Endothelial cell (in vitro differentiated cells): ENCODE measurements at regions not wholly inside any gene's neighbourhood (a gene's known extent, or its start where the extent isn't known, plus 50 kb on each side); places are given as distances from the start of the nearest gene placed in this dataset.

Source experiments
- DNase-seq: peaks from one replicate; pipeline ENCODE4 v3.0.0; 2021; ENCODE audit warnings: low spot score
- H3K27ac Mint-ChIP-seq: one replicate; pipeline ENCODE4 v1.8.0; 2021; ENCODE audit warnings: mixed read lengths, inconsistent platforms; ENCODE audit not compliant: unreplicated experiment
- H3K27me3 Mint-ChIP-seq: one replicate; pipeline ENCODE4 v1.8.0; 2021; ENCODE audit warnings: mild to moderate bottlenecking, moderate library complexity, mixed read lengths, inconsistent platforms; ENCODE audit not compliant: unreplicated experiment
- H3K36me3 Mint-ChIP-seq: one replicate; pipeline ENCODE4 v1.8.0; 2021; ENCODE audit warnings: mild to moderate bottlenecking, low read depth, mixed read lengths, inconsistent platforms; ENCODE audit not compliant: unreplicated experiment
- H3K4me1 Mint-ChIP-seq: one replicate; pipeline ENCODE4 v1.8.0; 2021; ENCODE audit warnings: mild to moderate bottlenecking, mixed read lengths, inconsistent platforms; ENCODE audit not compliant: unreplicated experiment
- H3K4me3 Mint-ChIP-seq: one replicate; pipeline ENCODE4 v1.8.0; 2021; ENCODE audit warnings: mild to moderate bottlenecking, mixed read lengths, inconsistent platforms; ENCODE audit not compliant: unreplicated experiment
- H3K9me3 Mint-ChIP-seq: one replicate; pipeline ENCODE4 v1.8.0; 2021; ENCODE audit warnings: mixed read lengths, inconsistent platforms; ENCODE audit not compliant: unreplicated experiment
- TF ChIP-seq, protein P1 (sequence below): fragments of 200-600 bp; sonication (generic); IDR thresholded peaks from one replicate; pipeline ENCODE4 v1.5.0; 2021; ENCODE audit warnings: antibody characterized with exemption; ENCODE audit not compliant: unreplicated experiment

- TF ChIP-seq, protein P1, sequence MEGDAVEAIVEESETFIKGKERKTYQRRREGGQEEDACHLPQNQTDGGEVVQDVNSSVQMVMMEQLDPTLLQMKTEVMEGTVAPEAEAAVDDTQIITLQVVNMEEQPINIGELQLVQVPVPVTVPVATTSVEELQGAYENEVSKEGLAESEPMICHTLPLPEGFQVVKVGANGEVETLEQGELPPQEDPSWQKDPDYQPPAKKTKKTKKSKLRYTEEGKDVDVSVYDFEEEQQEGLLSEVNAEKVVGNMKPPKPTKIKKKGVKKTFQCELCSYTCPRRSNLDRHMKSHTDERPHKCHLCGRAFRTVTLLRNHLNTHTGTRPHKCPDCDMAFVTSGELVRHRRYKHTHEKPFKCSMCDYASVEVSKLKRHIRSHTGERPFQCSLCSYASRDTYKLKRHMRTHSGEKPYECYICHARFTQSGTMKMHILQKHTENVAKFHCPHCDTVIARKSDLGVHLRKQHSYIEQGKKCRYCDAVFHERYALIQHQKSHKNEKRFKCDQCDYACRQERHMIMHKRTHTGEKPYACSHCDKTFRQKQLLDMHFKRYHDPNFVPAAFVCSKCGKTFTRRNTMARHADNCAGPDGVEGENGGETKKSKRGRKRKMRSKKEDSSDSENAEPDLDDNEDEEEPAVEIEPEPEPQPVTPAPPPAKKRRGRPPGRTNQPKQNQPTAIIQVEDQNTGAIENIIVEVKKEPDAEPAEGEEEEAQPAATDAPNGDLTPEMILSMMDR: no peak
- no peak for DNase-seq
- peaks cover 4% of the 10 kb centered on the region for H3K4me1 Mint-ChIP-seq
- no peak overlapping the region for H3K4me3 Mint-ChIP-seq
- H3K36me3 Mint-ChIP-seq: no peaks in the 10 kb centered on the region
- H3K9me3 Mint-ChIP-seq: no peaks in the 10 kb centered on the region
- H3K27me3 Mint-ChIP-seq: no peaks in the 10 kb centered on the region
- no peak overlapping the region for H3K27ac Mint-ChIP-seq
These were observed 120.8 kb upstream of the PDE4D start for GRCh38 chr5:60014331-60014730.

DNA sequence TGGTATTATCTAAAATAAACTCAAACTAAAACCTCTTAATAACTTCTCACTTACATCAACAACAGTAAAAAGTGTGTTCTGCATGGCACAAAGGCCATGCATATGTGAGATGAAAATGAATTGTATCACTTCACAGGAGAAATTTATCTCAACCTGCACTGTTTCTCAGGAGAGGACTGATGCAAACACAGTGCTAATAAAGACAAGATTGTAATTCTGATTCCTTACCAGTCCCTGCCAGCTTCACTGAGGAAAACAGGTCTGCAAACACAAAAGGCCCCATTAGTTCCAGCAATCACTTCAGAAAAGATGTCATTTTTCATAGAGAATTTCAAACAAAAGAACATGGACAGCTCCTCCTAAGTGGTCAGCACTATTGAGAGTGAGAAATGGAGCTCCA lies 117.3 kb upstream of the PDE4D start:
- H3K4me3 Mint-ChIP-seq: no peak overlapping the region
- no peaks in the 10 kb centered on the region for H3K36me3 Mint-ChIP-seq
- H3K9me3 Mint-ChIP-seq: no peaks in the 10 kb centered on the region
- peaks cover 4% of the 10 kb centered on the region for H3K4me1 Mint-ChIP-seq
- no peak for DNase-seq
- H3K27ac Mint-ChIP-seq: no peak overlapping the region
- TF ChIP-seq, protein P1: no peak
- H3K27me3 Mint-ChIP-seq: no peaks in the 10 kb centered on the region

DNA sequence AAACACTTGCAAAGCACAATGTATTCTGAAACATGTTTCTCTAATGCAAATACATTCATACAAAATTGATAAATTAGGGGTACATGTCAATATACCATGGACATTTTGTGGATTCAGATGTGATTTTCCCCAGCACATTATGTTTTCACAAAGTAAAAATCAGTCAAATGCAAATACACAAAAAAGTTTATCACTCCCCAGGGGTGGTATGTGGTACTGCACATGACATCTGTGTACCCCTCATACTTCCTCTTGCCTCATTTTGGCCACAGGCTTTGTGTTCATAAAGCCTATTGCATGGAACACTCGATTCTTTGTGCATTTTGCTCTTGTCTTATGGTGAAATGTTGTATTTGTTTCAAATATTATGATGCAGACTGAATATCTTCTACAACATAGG lies 116.8 kb upstream of the PDE4D start:
- Mint-ChIP-seq H3K4me1 (peaks cover 4% of the 10 kb centered on the region), H3K36me3 (no peaks in the 10 kb centered on the region), H3K9me3 (no peaks in the 10 kb centered on the region), H3K27me3 (no peaks in the 10 kb centered on the region), H3K27ac (no peak overlapping the region), H3K4me3 (no peak overlapping the region)
- DNase-seq: no peak
- TF ChIP-seq, protein P1: peak; percentile 76

DNA sequence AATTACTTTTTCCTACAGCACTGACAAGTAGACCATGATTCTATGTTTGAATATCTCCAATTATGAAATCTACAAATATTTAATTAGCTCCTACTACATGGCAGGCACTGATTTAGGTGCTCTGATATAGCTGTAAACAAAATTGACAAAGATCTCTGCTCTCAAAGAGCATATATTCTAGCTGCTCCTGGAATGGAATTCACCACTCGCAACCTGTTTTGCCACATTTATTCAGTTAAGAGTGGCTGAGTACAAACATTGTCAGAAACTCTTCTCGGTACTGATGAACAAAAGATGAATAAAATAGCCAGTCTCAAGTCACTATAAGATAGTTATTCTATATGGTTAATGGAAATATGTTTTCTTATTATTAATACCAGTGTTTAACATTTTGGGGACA lies 114.2 kb upstream of the PDE4D start:
- Mint-ChIP-seq H3K4me1 (no peaks in the 10 kb centered on the region), H3K27me3 (no peaks in the 10 kb centered on the region), H3K4me3 (no peak overlapping the region), H3K27ac (no peak overlapping the region), H3K36me3 (no peaks in the 10 kb centered on the region), H3K9me3 (no peaks in the 10 kb centered on the region)
- TF ChIP-seq, protein P1: no peak
- no peak for DNase-seq

DNA sequence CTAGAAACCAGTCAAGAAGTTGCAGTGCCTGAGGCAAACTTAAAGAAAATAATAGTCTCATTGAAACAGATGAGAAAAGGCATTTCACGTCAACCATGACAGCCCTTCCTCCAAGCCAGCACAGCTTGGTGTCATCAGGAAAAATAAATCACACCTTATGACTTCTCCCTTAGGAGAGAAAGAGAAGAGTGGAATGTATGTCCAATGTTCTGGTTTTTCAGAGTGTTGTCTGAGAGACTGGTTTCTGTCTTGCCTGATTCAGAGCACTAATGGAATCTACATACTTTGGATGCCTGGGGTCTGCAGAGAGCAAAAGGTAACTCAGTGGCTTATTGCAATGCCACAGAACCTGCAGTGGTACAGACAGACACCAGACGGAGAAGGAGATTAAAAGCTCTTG lies 105.5 kb upstream of the PDE4D start:
- TF ChIP-seq, protein P1: no peak
- H3K9me3 Mint-ChIP-seq: no peaks in the 10 kb centered on the region
- H3K36me3 Mint-ChIP-seq: no peaks in the 10 kb centered on the region
- H3K27me3 Mint-ChIP-seq: no peaks in the 10 kb centered on the region
- DNase-seq: no peak
- H3K4me3 Mint-ChIP-seq: no peak overlapping the region
- H3K4me1 Mint-ChIP-seq: peaks cover 12% of the 10 kb centered on the region
- H3K27ac Mint-ChIP-seq: no peak overlapping the region
